Thymus (tissue), 11 donors: ENCODE measurements at regions not wholly inside any gene's neighbourhood (a gene's known extent, or its start where the extent isn't known, plus 50 kb on each side); places are given as distances from the start of the nearest gene placed in this dataset.
"Not testable (repeated sequence)": the region's sequence is repeated elsewhere in the genome, so short reads cannot be mapped to it uniquely, and the experiment has no call there.

Source experiments
- DNase-seq, 9 donors: peaks; one replicate each; pipeline ENCODE4 v3.0.0-alpha.2; 2013; ENCODE audit warnings: low spot score in 9 of 9, low read depth in 6 of 9, missing footprints in 1 of 9
- H3K27ac ChIP-seq, 2 donors: one replicate each; pipeline ENCODE4 v1.5.1; 2013; ENCODE audit warnings: control low read depth in 1 of 2, low read depth in 1 of 2, low read length in 1 of 2, mild to moderate bottlenecking in 1 of 2, moderate library complexity in 1 of 2
- H3K27me3 ChIP-seq, 2 donors: one replicate each; pipeline ENCODE4 v1.5.1; 2013; ENCODE audit warnings: low read length in 1 of 2; ENCODE audit not compliant: control insufficient read depth in 2 of 2, insufficient read depth in 1 of 2
- H3K36me3 ChIP-seq, 2 donors: one replicate each; pipeline ENCODE4 v1.5.1; 2013; ENCODE audit warnings: low read length in 1 of 2, mild to moderate bottlenecking in 1 of 2, moderate library complexity in 1 of 2; ENCODE audit not compliant: control insufficient read depth in 2 of 2, insufficient read depth in 2 of 2
- H3K4me1 ChIP-seq, 2 donors: one replicate each; pipeline ENCODE4 v1.5.1; 2013; ENCODE audit warnings: low read length in 2 of 2; ENCODE audit not compliant: control insufficient read depth in 2 of 2, insufficient read depth in 2 of 2
- H3K4me3 ChIP-seq, 2 donors: one replicate each; pipeline ENCODE4 v1.5.1; 2013; ENCODE audit warnings: low read length in 2 of 2, control low read depth in 1 of 2, mild to moderate bottlenecking in 1 of 2
- H3K9me3 ChIP-seq, 2 donors: one replicate each; pipeline ENCODE4 v1.5.1; 2013; ENCODE audit warnings: low read length in 1 of 2, mild to moderate bottlenecking in 1 of 2; ENCODE audit not compliant: control insufficient read depth in 2 of 2, insufficient read depth in 1 of 2
- WGBS: extraction: QIAGEN DNeasy Blood & Tissue Kit; methylation state at CpG from one replicate; pipeline ENCODE4 v1.1.7; 2013; 5-methylcytosine and 5-hydroxymethylcytosine counted together
- donor health status: healthy.

DNA sequence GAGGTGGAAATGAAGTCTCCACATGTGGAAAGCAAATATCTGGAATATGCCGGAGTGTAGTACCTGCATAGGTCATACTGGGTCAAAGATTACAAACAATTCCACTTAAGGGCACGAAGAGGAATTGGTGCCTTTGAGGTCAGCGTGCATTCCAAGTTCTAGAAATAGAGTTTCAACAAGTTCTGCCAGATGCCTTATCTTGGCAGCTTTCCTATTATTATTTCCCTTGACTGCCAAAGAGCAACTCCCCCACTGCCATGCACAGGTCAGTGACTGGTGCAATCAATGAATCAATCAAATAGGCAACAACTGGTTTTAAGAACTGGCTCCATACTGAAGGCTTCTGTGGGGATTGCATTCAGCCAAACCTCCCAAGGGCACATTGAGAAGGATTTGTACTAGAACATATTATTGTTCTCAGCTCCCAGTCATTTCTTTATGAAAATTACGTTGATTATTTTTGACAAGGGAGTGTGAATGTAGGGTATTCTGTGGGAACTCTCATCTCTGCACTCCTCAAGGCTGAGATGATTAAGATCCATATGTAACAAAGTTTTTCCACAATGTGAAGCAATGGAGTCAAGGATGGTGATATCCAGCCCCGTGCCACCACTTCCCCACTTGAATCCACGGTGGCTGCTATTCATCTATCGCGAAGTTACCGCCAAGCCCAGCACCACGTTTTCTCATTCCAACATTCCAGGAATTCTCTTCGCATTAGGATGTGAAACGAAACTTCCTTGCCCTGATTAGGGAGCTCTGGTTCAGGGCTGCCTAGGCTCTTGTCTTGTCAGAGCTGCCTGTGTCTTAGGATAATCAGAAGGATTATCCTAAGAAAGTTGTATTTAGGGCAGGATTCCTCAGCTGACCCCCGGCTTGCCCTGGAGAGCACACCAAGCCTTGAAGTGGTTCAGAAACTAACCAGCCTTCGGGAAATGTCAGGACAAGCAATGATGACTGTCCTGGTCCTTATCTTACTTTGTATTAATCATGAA lies 115.1 kb upstream of the PCED1B start:
- no peak for DNase-seq

DNA sequence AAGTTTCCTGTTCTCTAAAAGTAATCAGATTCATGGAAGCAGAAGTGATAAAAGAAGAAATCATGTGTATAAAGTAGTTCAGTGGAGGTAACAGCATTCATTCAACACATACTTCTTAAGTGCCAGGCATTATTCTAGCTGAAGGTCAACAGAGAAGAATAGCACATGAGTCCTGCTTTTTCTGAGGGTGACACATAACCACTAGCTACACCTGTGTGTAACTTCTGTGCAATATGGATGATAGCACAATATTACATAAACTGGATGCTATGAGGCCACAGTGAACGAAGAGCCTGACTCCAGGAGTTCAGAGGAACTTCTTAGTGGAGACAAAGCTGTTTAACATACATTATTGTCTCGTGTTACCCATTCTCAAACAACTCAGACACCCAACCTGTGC lies 114.3 kb upstream of the PCED1B start:
- H3K4me1 ChIP-seq: no peaks in the 10 kb centered on the region
- 86% methylated on average over 2 of the region's 2 CpGs for WGBS
- no peak overlapping the region for H3K27ac ChIP-seq
- DNase-seq: no peak
- H3K9me3 ChIP-seq: no peaks in the 10 kb centered on the region
- H3K36me3 ChIP-seq: no peaks in the 10 kb centered on the region
- no peak overlapping the region for H3K4me3 ChIP-seq
- no peaks in the 10 kb centered on the region for H3K27me3 ChIP-seq

More for the DNA sequence above, 115.1 kb upstream of the PCED1B start:
- 81% methylated on average over 14 of the region's 14 CpGs for WGBS
- Histone ChIP-seq H3K36me3 (no peaks in the 10 kb centered on the region), H3K4me1 (no peaks in the 10 kb centered on the region), H3K9me3 (no peaks in the 10 kb centered on the region), H3K27ac (no peak overlapping the region), H3K27me3 (no peaks in the 10 kb centered on the region), H3K4me3 (no peak overlapping the region)

DNA sequence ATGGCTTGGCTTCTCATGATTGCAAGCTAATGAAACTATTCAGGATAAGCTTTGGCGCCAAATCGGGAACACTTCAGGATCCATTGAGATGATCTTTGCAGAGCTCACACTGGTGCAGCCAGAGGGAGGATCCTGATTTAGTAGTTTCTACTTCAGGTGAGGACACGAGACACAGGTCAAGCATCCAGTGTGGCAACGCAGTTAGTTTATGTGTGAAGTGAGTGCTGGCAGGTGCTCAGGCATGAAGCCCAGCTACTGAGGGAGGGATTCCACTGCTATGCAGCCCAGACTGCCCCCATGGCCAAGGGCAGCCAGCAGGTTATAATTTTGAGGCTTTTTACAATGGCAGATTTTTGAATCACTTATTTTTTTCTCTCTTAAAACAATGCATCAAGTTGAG lies 113.5 kb upstream of the PCED1B start:
- Histone ChIP-seq H3K36me3 (no peaks in the 10 kb centered on the region), H3K9me3 (no peaks in the 10 kb centered on the region), H3K27ac (no peak overlapping the region), H3K4me3 (no peak overlapping the region), H3K27me3 (no peaks in the 10 kb centered on the region), H3K4me1 (no peaks in the 10 kb centered on the region)
- 96% methylated on average over 4 of the region's 4 CpGs for WGBS
- DNase-seq: no peak

DNA sequence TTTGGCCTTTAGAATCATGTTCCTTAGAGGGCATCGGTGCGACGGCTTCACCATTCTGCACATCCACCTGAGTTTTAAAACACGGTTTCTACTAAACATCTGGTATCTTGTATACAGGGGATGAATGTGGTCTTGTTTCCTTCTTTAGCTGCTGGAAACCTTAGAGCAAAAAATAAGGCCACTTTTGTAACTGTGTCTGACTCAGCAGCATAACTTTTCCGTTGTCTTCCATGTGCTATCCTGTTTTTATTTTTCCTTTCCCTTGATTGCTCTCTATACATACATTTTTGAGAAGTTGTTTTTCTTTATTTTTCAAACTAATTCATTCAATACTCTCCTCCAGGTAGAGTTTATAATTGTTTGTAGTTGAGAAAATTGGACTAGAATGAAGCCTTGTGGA lies 108.8 kb upstream of the PCED1B start:
- H3K4me3 ChIP-seq: no peak overlapping the region
- H3K27ac ChIP-seq: no peak overlapping the region
- no peaks in the 10 kb centered on the region for H3K4me1 ChIP-seq
- 96% methylated on average over 5 of the region's 5 CpGs for WGBS
- H3K36me3 ChIP-seq: no peaks in the 10 kb centered on the region
- DNase-seq: no peak
- H3K9me3 ChIP-seq: no peaks in the 10 kb centered on the region
- H3K27me3 ChIP-seq: no peaks in the 10 kb centered on the region

DNA sequence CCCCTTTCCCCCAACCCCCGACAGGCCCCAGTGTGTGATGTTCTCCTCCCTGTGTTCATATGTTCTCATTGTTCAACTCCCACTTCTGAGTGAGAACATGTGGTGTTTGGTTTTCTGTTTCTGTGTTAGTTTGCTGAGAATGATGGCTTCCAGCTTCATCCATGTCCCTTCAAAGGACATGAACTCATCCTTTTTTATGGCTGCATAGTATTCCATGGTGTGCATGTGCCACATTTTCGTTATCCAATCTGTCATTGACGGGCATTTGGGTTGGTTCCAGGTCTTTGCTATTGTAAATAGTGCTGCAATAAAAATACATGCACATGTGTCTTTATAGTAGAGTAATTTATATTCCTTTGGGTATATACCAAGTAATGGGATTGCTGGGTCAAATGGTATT lies 105.5 kb upstream of the PCED1B start:
- not testable (repeated sequence) for H3K36me3 ChIP-seq, DNase-seq, H3K4me1 ChIP-seq, H3K4me3 ChIP-seq, H3K9me3 ChIP-seq, H3K27me3 ChIP-seq, H3K27ac ChIP-seq
- 96% methylated on average over 3 of the region's 3 CpGs for WGBS

DNA sequence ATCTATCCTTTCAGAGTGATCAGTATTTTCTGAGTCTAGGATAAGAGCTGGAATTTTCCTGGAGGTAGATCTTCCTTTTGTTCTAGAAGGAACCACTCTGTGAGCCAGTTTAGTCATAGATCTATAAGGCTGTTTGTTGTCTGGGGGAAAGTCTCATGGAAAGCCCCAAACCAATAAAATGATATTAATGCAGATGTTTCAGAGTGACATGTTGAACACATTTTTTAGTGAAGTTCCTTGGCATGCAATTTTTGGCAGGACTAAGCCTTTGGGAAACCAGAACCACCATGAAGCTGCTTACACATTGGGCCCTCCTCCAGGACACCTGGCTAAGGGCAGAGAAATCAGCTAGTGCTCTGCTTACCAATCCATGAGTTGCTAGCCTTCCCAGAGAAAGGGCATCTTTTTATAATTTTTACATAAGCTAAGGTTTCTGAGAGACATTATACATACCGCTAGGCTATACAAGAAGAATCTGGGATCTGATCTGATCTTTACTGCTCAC lies 101.5 kb upstream of the PCED1B start:
- Histone ChIP-seq H3K27ac (peak overlapping the region in 1 of 2 donors; percentile 40), H3K36me3 (no peaks in the 10 kb centered on the region), H3K27me3 (no peaks in the 10 kb centered on the region), H3K9me3 (no peaks in the 10 kb centered on the region), H3K4me1 (no peaks in the 10 kb centered on the region), H3K4me3 (no peak overlapping the region)
- WGBS: 90% methylated on average over 1 of the region's 1 CpG
- DNase-seq: peak in 1 of 9 donors; percentile 3

DNA sequence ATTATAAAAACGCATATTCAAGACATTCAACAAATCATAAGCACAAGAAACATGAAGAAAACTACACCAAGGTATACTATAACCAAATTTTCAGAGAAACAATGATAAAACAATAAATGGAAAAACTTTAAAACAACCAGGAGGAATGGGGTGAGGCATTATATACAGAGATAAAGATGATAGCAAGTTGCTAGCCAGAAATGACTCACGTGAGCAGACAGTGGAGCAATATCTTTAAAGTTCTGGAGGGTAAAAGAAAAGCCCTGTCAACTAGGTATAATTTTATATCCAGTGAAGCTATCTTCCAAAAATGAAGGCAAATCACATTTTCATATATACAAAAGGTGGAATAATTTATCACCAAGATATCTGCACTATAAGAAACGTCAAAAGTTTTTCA lies 97.8 kb upstream of the PCED1B start:
- H3K4me3 ChIP-seq: no peak overlapping the region
- H3K36me3 ChIP-seq: no peaks in the 10 kb centered on the region
- no peaks in the 10 kb centered on the region for H3K9me3 ChIP-seq
- H3K27me3 ChIP-seq: no peaks in the 10 kb centered on the region
- WGBS: 98% methylated on average over 3 of the region's 3 CpGs
- H3K27ac ChIP-seq: no peak overlapping the region
- no peak for DNase-seq
- H3K4me1 ChIP-seq: no peaks in the 10 kb centered on the region

DNA sequence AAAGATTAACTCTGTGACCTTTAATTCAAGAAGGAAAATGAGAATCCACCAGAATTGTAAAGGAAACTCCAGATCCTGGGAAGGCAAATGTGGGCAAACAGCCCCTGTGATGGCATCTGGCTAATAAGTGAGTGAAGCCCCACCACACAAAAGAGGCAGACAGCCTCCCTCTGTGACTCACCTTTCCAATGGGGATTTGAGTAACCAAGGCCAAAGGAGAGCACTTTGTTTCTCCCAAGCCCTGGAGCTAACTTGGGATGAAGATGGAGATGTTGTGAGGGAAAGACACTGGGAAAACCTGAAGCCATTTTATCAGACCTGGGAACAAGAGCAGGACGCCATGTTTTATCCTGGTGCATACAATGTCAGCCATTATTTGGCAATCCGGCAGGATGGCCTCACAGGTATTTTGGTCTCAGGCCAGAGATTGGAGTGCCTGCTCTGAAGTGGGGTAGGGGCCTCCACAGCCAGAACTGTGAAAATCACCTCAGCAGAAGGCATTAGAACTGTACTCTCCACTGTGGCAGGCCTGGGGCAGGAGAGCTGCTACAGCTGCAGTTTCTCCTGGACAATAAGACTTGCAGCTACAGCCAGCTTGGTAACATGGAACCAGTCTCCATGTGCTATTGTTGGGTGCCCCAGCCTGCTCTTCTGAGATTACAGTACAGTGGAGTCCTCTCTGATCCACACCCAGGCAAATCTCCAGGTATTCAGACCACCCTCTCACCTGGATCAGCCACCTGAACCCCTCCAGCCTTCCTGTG lies 96.6 kb upstream of the PCED1B start:
- no peak for DNase-seq
- H3K4me3 ChIP-seq: no peak overlapping the region
- H3K27ac ChIP-seq: no peak overlapping the region
- H3K27me3 ChIP-seq: no peaks in the 10 kb centered on the region
- no peaks in the 10 kb centered on the region for H3K4me1 ChIP-seq
- H3K9me3 ChIP-seq: no peaks in the 10 kb centered on the region
- H3K36me3 ChIP-seq: no peaks in the 10 kb centered on the region
- whole genome bisulfite sequencing: 97% methylated on average over 2 of the region's 2 CpGs

DNA sequence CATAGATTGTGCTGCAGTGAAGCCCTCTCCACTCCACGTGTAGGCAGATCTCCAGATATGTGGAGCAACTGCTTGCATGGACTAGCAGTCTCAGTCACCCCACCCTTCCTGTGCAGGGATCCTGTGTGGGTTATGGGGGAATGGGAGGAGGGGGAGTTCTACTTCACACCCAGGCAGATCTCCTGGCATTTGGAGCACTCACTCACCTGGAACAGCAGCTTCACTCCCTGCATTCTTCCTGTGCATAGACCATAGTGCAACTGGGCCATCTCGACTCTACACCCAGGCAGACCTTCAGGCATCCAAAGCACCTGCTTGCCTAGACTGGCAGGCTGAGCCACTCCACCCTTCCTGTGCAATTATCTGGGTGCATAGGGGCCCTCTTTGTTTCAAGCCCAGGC lies 96.0 kb upstream of the PCED1B start:
- Histone ChIP-seq H3K9me3 (no peaks in the 10 kb centered on the region), H3K4me3 (no peak overlapping the region), H3K27me3 (no peaks in the 10 kb centered on the region), H3K36me3 (no peaks in the 10 kb centered on the region), H3K4me1 (no peaks in the 10 kb centered on the region), H3K27ac (no peak overlapping the region)
- WGBS: 66% methylated on average over 2 of the region's 2 CpGs
- peak in 1 of 9 donors; percentile 10 for DNase-seq
